Ishikawa (cell line): ENCODE measurements at regions not wholly inside any gene's neighbourhood (a gene's known extent, or its start where the extent isn't known, plus 50 kb on each side); places are given as distances from the start of the nearest gene placed in this dataset.

Experiments
- EGR1 ChIP-seq: IDR thresholded peaks from 2 replicates; pipeline ENCODE4 v1.6.1; 2012
- EP300 ChIP-seq: IDR thresholded peaks from 2 replicates; pipeline ENCODE4 v1.6.1; 2012; ENCODE audit warnings: borderline replicate concordance
- FOXM1 ChIP-seq: IDR thresholded peaks from 2 replicates; pipeline ENCODE4 v1.6.1; 2012; ENCODE audit warnings: low read depth, borderline replicate concordance
- MAX ChIP-seq: IDR thresholded peaks from 2 replicates; pipeline ENCODE4 v1.6.1; 2012
- NFIC ChIP-seq: IDR thresholded peaks from 2 replicates; pipeline ENCODE4 v1.6.1; 2012
- RAD21 ChIP-seq: IDR thresholded peaks from 2 replicates; pipeline ENCODE4 v1.6.1; 2012; ENCODE audit warnings: low read depth
- TAF1 ChIP-seq: IDR thresholded peaks from 2 replicates; pipeline ENCODE4 v1.6.1; 2012; ENCODE audit warnings: low read depth, mild to moderate bottlenecking
- TEAD4 ChIP-seq: IDR thresholded peaks from 2 replicates; pipeline ENCODE4 v1.6.1; 2012
- USF1 ChIP-seq: IDR thresholded peaks from 2 replicates; pipeline ENCODE4 v1.6.1; 2012
- YY1 ChIP-seq: IDR thresholded peaks from 2 replicates; pipeline ENCODE4 v1.6.1; 2012; ENCODE audit warnings: low read depth
- ZBTB7A ChIP-seq: IDR thresholded peaks from 2 replicates; pipeline ENCODE4 v1.6.1; 2012; ENCODE audit warnings: low read depth
- TF ChIP-seq, protein P1 (sequence below): IDR thresholded peaks from 2 replicates; pipeline ENCODE4 v1.6.1; 2012; ENCODE audit warnings: low read depth, mild to moderate bottlenecking

DNA sequence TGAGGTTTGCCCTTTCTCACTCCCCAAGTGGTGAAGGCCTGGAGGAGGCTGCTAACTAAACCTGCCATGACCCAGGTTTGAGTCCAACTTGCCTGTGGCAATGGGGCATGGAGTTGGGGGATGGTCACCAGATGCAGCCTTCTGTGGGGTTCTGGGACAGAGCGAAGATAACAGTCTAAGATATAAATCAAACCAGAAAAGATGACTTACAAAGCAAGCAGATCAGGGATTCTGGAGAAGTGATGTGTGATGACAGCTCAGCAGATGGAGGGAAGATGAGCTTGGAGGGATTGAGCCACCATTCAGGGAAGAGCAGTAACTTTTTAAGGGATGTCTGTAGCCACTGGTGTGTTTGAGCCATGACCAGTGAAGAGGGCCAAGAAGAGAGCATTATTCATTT is 63.6 kb downstream of the MTNR1B start:
- TF ChIP-seq USF1 (no peak), TAF1 (no peak), FOXM1 (no peak), EGR1 (no peak), MAX (no peak), TEAD4 (no peak), EP300 (no peak), ZBTB7A (no peak), YY1 (no peak), NFIC (no peak), RAD21 (no peak)
- TF ChIP-seq, protein P1, sequence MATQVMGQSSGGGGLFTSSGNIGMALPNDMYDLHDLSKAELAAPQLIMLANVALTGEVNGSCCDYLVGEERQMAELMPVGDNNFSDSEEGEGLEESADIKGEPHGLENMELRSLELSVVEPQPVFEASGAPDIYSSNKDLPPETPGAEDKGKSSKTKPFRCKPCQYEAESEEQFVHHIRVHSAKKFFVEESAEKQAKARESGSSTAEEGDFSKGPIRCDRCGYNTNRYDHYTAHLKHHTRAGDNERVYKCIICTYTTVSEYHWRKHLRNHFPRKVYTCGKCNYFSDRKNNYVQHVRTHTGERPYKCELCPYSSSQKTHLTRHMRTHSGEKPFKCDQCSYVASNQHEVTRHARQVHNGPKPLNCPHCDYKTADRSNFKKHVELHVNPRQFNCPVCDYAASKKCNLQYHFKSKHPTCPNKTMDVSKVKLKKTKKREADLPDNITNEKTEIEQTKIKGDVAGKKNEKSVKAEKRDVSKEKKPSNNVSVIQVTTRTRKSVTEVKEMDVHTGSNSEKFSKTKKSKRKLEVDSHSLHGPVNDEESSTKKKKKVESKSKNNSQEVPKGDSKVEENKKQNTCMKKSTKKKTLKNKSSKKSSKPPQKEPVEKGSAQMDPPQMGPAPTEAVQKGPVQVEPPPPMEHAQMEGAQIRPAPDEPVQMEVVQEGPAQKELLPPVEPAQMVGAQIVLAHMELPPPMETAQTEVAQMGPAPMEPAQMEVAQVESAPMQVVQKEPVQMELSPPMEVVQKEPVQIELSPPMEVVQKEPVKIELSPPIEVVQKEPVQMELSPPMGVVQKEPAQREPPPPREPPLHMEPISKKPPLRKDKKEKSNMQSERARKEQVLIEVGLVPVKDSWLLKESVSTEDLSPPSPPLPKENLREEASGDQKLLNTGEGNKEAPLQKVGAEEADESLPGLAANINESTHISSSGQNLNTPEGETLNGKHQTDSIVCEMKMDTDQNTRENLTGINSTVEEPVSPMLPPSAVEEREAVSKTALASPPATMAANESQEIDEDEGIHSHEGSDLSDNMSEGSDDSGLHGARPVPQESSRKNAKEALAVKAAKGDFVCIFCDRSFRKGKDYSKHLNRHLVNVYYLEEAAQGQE, result no peak
